Loucy (cell line): ENCODE measurements at regions not wholly inside any gene's neighbourhood (a gene's known extent, or its start where the extent isn't known, plus 50 kb on each side); places are given as distances from the start of the nearest gene placed in this dataset.
A peak's percentile ranks its signal among the peaks of the same experiment; 100 is the strongest.

Source experiments
- H2AFZ ChIP-seq: fragments of 200-600 bp; sonication (generic); 2 replicates; pipeline ENCODE4 v1.6.0; 2016; ENCODE audit warnings: antibody characterized with exemption, mild to moderate bottlenecking, low read length, moderate library complexity
- H3F3A ChIP-seq: fragments of 200-600 bp; 2 replicates; pipeline ENCODE4 v1.6.0; 2016; ENCODE audit warnings: antibody characterized with exemption, low read depth, mild to moderate bottlenecking
- H3K27me3 ChIP-seq: fragments of 200-600 bp; sonication (generic); 2 replicates; pipeline ENCODE4 v1.6.1; 2014; ENCODE audit warnings: low read length, mild to moderate bottlenecking; ENCODE audit not compliant: insufficient read depth, poor library complexity, severe bottlenecking
- H3K36me3 ChIP-seq: fragments of 200-600 bp; sonication (generic); 2 replicates; pipeline ENCODE4 v1.6.1; 2016; ENCODE audit warnings: low read length; ENCODE audit not compliant: insufficient read depth
- H3K4me1 ChIP-seq: fragments of 200-600 bp; sonication (generic); 2 replicates; pipeline ENCODE4 v1.5.1; 2014; ENCODE audit warnings: low read length, mild to moderate bottlenecking; ENCODE audit not compliant: insufficient read depth, poor library complexity, severe bottlenecking
- H3K4me2 ChIP-seq: fragments of 200-600 bp; sonication (generic); 2 replicates; pipeline ENCODE4 v1.6.0; 2014; ENCODE audit warnings: antibody characterized with exemption, low read length, low read depth, mild to moderate bottlenecking; ENCODE audit not compliant: poor library complexity, severe bottlenecking
- H3K4me3 ChIP-seq: fragments of 200-600 bp; sonication (generic); 2 replicates; pipeline ENCODE4 v1.5.1; 2014; ENCODE audit warnings: low read length, mild to moderate bottlenecking, mixed read lengths; ENCODE audit not compliant: poor library complexity, severe bottlenecking
- H3K79me2 ChIP-seq: fragments of 200-600 bp; sonication (generic); 2 replicates; pipeline ENCODE4 v1.6.1; 2014; ENCODE audit warnings: low read length; ENCODE audit not compliant: insufficient read depth
- H3K9ac ChIP-seq: fragments of 200-600 bp; sonication (generic); 2 replicates; pipeline ENCODE4 v1.6.0; 2014; ENCODE audit warnings: mild to moderate bottlenecking, low read depth, low read length, moderate library complexity; ENCODE audit not compliant: poor library complexity, severe bottlenecking
- H3K9me2 ChIP-seq: fragments of 200-600 bp; sonication (generic); replicated peaks from 2 replicates; pipeline ENCODE4 v1.6.1; 2016; ENCODE audit warnings: low read depth, low read length, mixed read lengths
- H3K9me3 ChIP-seq: fragments of 200-600 bp; sonication (generic); 2 replicates; pipeline ENCODE4 v1.6.1; 2014; ENCODE audit warnings: mild to moderate bottlenecking, antibody characterized with exemption, low read length, low read depth; ENCODE audit not compliant: insufficient read depth
- H4K20me1 ChIP-seq: fragments of 200-600 bp; sonication (generic); 2 replicates; pipeline ENCODE4 v1.6.0; 2014; ENCODE audit warnings: antibody characterized with exemption, low read length, mild to moderate bottlenecking; ENCODE audit not compliant: insufficient read depth, poor library complexity, severe bottlenecking
- EZH2phosphoT487 ChIP-seq: fragments of 200-600 bp; IDR thresholded peaks from 2 replicates; pipeline ENCODE4 v1.6.1; 2018; ENCODE audit warnings: antibody characterized with exemption, mild to moderate bottlenecking, moderate library complexity, borderline replicate concordance
- TF ChIP-seq, protein P1 (sequence below): fragments of 200-600 bp; sonication (generic); conservative IDR thresholded peaks from 2 replicates; pipeline ENCODE4 v1.5.1; 2014; ENCODE audit warnings: mild to moderate bottlenecking, antibody characterized with exemption, low read length

DNA sequence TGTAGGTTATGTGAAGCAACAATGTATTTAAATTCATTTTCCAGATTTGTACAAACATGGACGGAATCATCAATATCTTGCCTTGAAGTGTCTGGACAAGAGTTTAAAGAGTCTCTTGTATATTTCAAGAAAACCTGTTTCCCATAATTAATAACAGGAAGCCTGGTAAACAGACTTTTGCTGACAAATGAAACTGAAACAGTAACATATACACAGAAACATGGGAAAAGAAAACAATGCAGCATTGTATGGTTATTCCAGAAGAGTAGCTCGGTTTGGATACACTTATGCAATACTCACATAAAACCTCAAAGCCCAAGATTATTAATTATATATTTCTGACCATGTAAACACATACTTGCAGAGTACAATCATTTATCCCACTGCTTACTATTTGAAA lies 265.5 kb downstream of the PTPRC start:
- Histone ChIP-seq H3K4me2 (peak overlapping the region; percentile 14), H3K9ac (no peak overlapping the region)

DNA sequence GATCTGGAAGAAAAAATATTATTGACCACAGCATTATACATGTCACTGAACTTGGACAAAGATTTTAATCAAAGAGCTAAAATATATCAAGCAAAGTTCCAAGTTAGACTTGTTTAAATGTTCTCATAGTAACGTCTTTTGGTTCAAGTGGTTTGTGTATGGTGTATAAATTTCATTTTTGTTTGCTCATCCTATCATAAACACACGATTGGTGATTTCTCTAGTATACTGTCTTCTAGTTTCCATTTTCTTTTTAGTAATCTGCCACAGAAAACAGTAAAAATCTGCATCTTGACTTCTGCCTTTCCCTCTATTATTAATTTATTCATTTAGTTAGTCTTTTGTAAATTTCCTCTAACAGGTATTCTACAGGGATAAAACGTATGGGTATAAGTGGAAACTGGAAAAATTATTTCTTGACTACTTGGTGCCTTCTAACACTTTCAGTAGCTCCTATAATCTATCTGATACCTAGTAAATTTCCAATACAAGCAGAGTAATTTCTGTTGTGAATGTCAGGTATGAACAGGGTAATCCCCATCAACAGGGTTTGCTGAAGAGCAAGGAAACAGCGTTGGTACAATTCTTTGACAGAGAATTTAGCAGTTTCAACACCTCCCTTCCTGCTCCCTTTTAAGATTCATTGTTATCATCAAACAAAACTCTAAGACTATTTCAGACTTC lies 268.0 kb downstream of the PTPRC start:
- H3F3A ChIP-seq = peaks cover 24% of the 10 kb centered on the region
- no peak overlapping the region for H3K9ac ChIP-seq
- H3K36me3 ChIP-seq = peaks cover 95% of the 10 kb centered on the region
- H3K27me3 ChIP-seq = no peaks in the 10 kb centered on the region
- H3K9me3 ChIP-seq = no peaks in the 10 kb centered on the region
- H3K4me2 ChIP-seq = peak overlapping the region; percentile 25
- H3K4me1 ChIP-seq = peaks cover 80% of the 10 kb centered on the region
- peaks cover 100% of the 10 kb centered on the region for H3K79me2 ChIP-seq
- no peak overlapping the region for H3K4me3 ChIP-seq
- H4K20me1 ChIP-seq = peaks cover 100% of the 10 kb centered on the region
- H3K9me2 ChIP-seq = no peaks in the 10 kb centered on the region
- no peak overlapping the region for H2AFZ ChIP-seq
- no peak for TF ChIP-seq EZH2phosphoT487
- TF ChIP-seq, protein P1, sequence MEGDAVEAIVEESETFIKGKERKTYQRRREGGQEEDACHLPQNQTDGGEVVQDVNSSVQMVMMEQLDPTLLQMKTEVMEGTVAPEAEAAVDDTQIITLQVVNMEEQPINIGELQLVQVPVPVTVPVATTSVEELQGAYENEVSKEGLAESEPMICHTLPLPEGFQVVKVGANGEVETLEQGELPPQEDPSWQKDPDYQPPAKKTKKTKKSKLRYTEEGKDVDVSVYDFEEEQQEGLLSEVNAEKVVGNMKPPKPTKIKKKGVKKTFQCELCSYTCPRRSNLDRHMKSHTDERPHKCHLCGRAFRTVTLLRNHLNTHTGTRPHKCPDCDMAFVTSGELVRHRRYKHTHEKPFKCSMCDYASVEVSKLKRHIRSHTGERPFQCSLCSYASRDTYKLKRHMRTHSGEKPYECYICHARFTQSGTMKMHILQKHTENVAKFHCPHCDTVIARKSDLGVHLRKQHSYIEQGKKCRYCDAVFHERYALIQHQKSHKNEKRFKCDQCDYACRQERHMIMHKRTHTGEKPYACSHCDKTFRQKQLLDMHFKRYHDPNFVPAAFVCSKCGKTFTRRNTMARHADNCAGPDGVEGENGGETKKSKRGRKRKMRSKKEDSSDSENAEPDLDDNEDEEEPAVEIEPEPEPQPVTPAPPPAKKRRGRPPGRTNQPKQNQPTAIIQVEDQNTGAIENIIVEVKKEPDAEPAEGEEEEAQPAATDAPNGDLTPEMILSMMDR = no peak

More for the DNA sequence above, 265.5 kb downstream of the PTPRC start:
- H3K9me2 ChIP-seq = no peaks in the 10 kb centered on the region
- H3K9me3 ChIP-seq = no peaks in the 10 kb centered on the region
- H3K36me3 ChIP-seq = peaks cover 94% of the 10 kb centered on the region
- H4K20me1 ChIP-seq = peaks cover 100% of the 10 kb centered on the region
- peaks cover 58% of the 10 kb centered on the region for H3K4me1 ChIP-seq
- H3K4me3 ChIP-seq = no peak overlapping the region
- peaks cover 100% of the 10 kb centered on the region for H3K79me2 ChIP-seq
- TF ChIP-seq EZH2phosphoT487 = no peak
- TF ChIP-seq, protein P1 = no peak
- H3K27me3 ChIP-seq = no peaks in the 10 kb centered on the region
- H3F3A ChIP-seq = peaks cover 19% of the 10 kb centered on the region
- H2AFZ ChIP-seq = no peak overlapping the region

DNA sequence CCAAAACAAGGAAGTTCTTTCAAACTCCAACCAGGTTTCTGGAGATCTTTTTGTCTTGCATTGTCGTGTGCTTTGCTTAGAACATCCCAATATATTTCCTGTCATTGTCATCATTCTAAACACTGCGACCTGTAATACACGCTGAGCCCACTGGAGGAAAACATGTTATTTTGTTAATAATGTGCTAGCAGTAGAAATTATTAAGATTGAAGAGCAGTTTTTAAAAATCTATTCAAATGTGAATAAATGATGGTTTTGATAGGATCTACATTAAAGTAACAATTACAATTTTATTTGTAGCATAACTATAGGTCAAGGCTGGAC lies 268.5 kb downstream of the PTPRC start:
- Histone ChIP-seq H3K4me1 (peaks cover 85% of the 10 kb centered on the region), H3K9me3 (no peaks in the 10 kb centered on the region), H3K9me2 (no peaks in the 10 kb centered on the region), H3K9ac (no peak overlapping the region), H3K36me3 (peaks cover 97% of the 10 kb centered on the region), H3K27me3 (no peaks in the 10 kb centered on the region), H3K79me2 (peaks cover 100% of the 10 kb centered on the region), H4K20me1 (peaks cover 100% of the 10 kb centered on the region), H3K4me3 (no peak overlapping the region), H3K4me2 (peak overlapping the region; percentile 25), H2AFZ (no peak overlapping the region), H3F3A (peaks cover 21% of the 10 kb centered on the region)
- no peak for TF ChIP-seq EZH2phosphoT487
- TF ChIP-seq, protein P1 = no peak; the same call in 1 of the 2 replicates
